Thyroid gland (tissue), 4 donors: ENCODE measurements at regions not wholly inside any gene's neighbourhood (a gene's known extent, or its start where the extent isn't known, plus 50 kb on each side); places are given as distances from the start of the nearest gene placed in this dataset.

Experiments
- POLR2A ChIP-seq, 2 donors: fragments of 450-650 bp; IDR thresholded peaks; one replicate each; pipeline ENCODE4 v1.6.1; 2017; ENCODE audit warnings: antibody characterized with exemption in 2 of 2, mild to moderate bottlenecking in 2 of 2, moderate library complexity in 1 of 2
- TF ChIP-seq, protein P1 (sequence below), 6 experiments: fragments of 200-600 bp in 3 of 6; fragments of 450-650 bp in 3 of 6; sonication (generic) in 3 of 6; IDR thresholded peaks; one replicate each; pipeline ENCODE4 v1.5.1; 2016 to 2019; ENCODE audit warnings: antibody characterized with exemption in 6 of 6, mild to moderate bottlenecking in 2 of 6, inconsistent platforms in 1 of 6, moderate library complexity in 1 of 6

GRCh38 chr9:79900754-79901153, 329.0 kb downstream of the TLE4 start:
- TF ChIP-seq, protein P1, sequence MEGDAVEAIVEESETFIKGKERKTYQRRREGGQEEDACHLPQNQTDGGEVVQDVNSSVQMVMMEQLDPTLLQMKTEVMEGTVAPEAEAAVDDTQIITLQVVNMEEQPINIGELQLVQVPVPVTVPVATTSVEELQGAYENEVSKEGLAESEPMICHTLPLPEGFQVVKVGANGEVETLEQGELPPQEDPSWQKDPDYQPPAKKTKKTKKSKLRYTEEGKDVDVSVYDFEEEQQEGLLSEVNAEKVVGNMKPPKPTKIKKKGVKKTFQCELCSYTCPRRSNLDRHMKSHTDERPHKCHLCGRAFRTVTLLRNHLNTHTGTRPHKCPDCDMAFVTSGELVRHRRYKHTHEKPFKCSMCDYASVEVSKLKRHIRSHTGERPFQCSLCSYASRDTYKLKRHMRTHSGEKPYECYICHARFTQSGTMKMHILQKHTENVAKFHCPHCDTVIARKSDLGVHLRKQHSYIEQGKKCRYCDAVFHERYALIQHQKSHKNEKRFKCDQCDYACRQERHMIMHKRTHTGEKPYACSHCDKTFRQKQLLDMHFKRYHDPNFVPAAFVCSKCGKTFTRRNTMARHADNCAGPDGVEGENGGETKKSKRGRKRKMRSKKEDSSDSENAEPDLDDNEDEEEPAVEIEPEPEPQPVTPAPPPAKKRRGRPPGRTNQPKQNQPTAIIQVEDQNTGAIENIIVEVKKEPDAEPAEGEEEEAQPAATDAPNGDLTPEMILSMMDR (IDR thresholded peaks at IDR 0.05) = no peak
- TF ChIP-seq POLR2A (IDR thresholded peaks at IDR 0.05) = no peak
